ENCODE measurements at regions not wholly inside any gene's neighbourhood (a gene's known extent, or its start where the extent isn't known, plus 50 kb on each side); places are given as distances from the start of the nearest gene placed in this dataset.

GRCh38 chr16:55048745-55049144 lies 118.1 kb downstream of the IRX5 start:
- no peaks in the 10 kb centered on the region for H3K36me3 ChIP-seq (ENCODE audit: control insufficient read depth, insufficient read depth, low read length)
- H3K9ac ChIP-seq (ENCODE audit: low read length) = no peak overlapping the region
- H3K27ac ChIP-seq (ENCODE audit: low read depth, low read length) = no peak overlapping the region
- no peak overlapping the region for H3K4me3 ChIP-seq (ENCODE audit: low read depth, low read length)
- no peaks in the 10 kb centered on the region for H3K9me3 ChIP-seq (ENCODE audit: control insufficient read depth, insufficient read depth, low read depth, low read length)
- no peaks in the 10 kb centered on the region for H3K4me1 ChIP-seq (ENCODE audit: control insufficient read depth, insufficient read depth, low read length)
- H3K27me3 ChIP-seq (ENCODE audit: control insufficient read depth, insufficient read depth, low read length) = no peaks in the 10 kb centered on the region

DNA sequence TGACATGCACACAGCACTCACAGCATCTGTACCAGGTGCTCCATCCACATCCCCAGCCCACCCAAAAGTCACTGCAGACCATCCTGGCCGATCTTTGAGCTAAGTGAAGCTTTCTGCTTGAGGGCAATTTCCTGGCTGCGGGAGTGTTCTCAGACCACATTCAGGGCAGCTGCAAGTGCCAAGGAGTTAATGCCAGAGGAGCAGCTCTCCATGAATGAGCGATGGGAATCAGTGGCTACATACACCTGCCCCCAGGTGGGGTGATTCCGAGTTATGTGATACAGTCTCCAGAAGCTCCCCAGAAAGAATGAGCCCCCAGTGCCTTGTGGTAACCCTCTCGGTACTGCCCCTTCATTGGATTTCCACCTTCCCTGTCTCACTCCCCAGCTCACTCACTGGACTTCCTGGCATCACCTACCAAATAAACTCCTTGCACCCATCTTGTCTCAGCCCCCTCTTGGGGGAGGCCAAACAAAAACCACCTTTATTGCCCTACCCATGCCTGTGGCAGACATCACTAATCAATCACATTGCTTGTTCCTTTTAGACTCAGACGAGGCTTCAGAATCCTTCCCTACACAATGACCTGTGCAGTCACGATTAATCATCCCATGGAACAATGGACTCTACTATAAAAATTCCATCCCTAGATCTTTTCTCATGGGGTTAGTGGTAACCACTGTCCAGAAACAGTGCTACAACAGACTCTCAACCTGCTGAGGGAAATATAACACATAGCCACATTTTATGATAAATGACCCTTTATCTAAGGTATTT lies 121.1 kb downstream of the IRX5 start:
- H3K27ac ChIP-seq (ENCODE audit: low read depth, low read length) = no peak overlapping the region
- H3K9ac ChIP-seq (ENCODE audit: low read length) = no peak overlapping the region
- H3K9me3 ChIP-seq (ENCODE audit: control insufficient read depth, insufficient read depth, low read depth, low read length) = no peaks in the 10 kb centered on the region
- H3K4me1 ChIP-seq (ENCODE audit: control insufficient read depth, insufficient read depth, low read length) = peaks cover 5% of the 10 kb centered on the region; the same call in 1 of the 2 replicates
- H3K4me3 ChIP-seq (ENCODE audit: low read depth, low read length) = no peak overlapping the region
- H3K27me3 ChIP-seq (ENCODE audit: control insufficient read depth, insufficient read depth, low read length) = peaks cover 24% of the 10 kb centered on the region
- H3K36me3 ChIP-seq (ENCODE audit: control insufficient read depth, insufficient read depth, low read length) = no peaks in the 10 kb centered on the region

DNA sequence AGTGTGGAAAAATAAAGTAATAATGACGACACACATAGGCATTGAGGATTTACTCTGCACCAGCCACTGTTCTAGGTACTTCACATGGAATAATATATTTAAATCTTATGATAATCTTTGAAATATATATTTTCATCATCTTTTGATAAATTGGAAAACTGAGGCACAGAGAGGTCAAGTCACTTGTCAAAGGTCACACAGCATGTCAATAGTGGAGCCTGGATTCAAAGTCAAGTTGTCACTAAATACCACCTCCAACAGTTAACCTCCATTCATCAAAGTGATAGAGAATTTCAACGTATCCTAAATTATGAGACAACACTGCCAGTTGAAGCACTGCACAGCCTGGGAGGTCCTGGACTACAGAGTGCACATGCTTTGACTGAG lies 121.7 kb downstream of the IRX5 start:
- peaks cover 6% of the 10 kb centered on the region; the same call in 1 of the 2 replicates for H3K4me1 ChIP-seq (ENCODE audit: control insufficient read depth, insufficient read depth, low read length)
- H3K4me3 ChIP-seq (ENCODE audit: low read depth, low read length) = no peak overlapping the region

DNA sequence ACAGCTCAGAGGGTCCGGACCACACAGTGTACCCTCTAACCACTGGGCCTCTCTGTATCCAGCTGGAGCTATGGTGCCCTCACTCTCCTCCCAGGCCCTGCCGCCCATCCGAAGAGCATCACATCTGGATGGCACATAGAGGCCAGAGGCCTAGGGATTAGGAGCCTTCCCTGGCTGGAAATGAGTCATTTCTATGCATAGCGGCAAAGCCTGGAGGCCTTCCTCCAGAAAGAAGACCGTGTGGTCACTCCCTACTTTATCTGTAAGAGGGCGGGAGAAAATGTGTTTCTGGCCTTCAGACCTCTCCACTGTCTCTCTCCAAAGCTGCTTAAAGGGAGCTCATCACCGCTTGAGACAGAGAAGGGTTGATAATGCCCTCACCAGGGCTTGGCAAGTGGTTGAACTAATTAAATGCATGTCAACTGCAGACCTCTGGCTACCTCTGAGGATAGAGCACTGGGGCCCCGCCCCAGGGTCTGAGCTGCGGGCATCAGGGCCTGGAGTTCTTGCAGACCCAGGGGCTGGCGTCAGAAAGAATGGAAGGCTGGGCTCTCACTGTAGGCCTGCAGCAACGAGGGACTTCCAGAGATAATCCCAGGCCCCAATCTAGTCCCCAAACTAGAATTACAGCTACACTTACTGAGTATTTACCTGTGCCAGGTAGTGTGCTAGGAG lies 122.2 kb downstream of the IRX5 start:
- H3K9me3 ChIP-seq (ENCODE audit: control insufficient read depth, insufficient read depth, low read depth, low read length) = no peaks in the 10 kb centered on the region
- peaks cover 9% of the 10 kb centered on the region; the same call in 1 of the 2 replicates for H3K4me1 ChIP-seq (ENCODE audit: control insufficient read depth, insufficient read depth, low read length)

More for the DNA sequence above, 121.7 kb downstream of the IRX5 start:
- Histone ChIP-seq H3K36me3 (ENCODE audit: control insufficient read depth, insufficient read depth, low read length) (no peaks in the 10 kb centered on the region), H3K27ac (ENCODE audit: low read depth, low read length) (no peak overlapping the region), H3K9me3 (ENCODE audit: control insufficient read depth, insufficient read depth, low read depth, low read length) (no peaks in the 10 kb centered on the region), H3K27me3 (ENCODE audit: control insufficient read depth, insufficient read depth, low read length) (peaks cover 30% of the 10 kb centered on the region), H3K9ac (ENCODE audit: low read length) (no peak overlapping the region)

DNA sequence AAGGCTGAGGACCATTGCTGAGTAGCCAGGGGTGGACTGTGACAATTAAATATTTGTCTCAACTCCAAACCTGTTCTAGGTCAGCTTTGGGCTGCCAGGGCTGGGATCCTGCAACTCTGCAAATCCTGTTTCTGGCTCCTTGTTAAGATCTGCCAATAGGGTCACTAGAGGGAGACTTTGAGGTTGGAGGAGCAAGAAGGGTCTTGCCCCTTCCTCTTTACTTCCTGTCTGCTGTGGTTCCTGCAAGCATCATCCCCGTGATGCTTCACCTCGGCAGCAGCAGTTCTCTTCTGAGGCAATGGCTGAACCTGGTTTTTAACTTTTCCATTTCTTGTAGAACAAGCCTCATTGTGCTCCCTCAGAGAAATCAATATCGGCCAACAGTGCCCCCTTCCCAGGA lies 124.6 kb downstream of the IRX5 start:
- Histone ChIP-seq H3K27me3 (ENCODE audit: control insufficient read depth, insufficient read depth, low read length) (peaks cover 49% of the 10 kb centered on the region), H3K9ac (ENCODE audit: low read length) (no peak overlapping the region), H3K4me3 (ENCODE audit: low read depth, low read length) (no peak overlapping the region), H3K36me3 (ENCODE audit: control insufficient read depth, insufficient read depth, low read length) (no peaks in the 10 kb centered on the region), H3K9me3 (ENCODE audit: control insufficient read depth, insufficient read depth, low read depth, low read length) (no peaks in the 10 kb centered on the region), H3K4me1 (ENCODE audit: control insufficient read depth, insufficient read depth, low read length) (peaks cover 9% of the 10 kb centered on the region; the same call in 1 of the 2 replicates), H3K27ac (ENCODE audit: low read depth, low read length) (no peak overlapping the region)

More for the DNA sequence above, 122.2 kb downstream of the IRX5 start:
- H3K27ac ChIP-seq (ENCODE audit: low read depth, low read length) = no peak overlapping the region
- H3K9ac ChIP-seq (ENCODE audit: low read length) = no peak overlapping the region
- peaks cover 35% of the 10 kb centered on the region for H3K27me3 ChIP-seq (ENCODE audit: control insufficient read depth, insufficient read depth, low read length)
- H3K36me3 ChIP-seq (ENCODE audit: control insufficient read depth, insufficient read depth, low read length) = no peaks in the 10 kb centered on the region
- H3K4me3 ChIP-seq (ENCODE audit: low read depth, low read length) = no peak overlapping the region

DNA sequence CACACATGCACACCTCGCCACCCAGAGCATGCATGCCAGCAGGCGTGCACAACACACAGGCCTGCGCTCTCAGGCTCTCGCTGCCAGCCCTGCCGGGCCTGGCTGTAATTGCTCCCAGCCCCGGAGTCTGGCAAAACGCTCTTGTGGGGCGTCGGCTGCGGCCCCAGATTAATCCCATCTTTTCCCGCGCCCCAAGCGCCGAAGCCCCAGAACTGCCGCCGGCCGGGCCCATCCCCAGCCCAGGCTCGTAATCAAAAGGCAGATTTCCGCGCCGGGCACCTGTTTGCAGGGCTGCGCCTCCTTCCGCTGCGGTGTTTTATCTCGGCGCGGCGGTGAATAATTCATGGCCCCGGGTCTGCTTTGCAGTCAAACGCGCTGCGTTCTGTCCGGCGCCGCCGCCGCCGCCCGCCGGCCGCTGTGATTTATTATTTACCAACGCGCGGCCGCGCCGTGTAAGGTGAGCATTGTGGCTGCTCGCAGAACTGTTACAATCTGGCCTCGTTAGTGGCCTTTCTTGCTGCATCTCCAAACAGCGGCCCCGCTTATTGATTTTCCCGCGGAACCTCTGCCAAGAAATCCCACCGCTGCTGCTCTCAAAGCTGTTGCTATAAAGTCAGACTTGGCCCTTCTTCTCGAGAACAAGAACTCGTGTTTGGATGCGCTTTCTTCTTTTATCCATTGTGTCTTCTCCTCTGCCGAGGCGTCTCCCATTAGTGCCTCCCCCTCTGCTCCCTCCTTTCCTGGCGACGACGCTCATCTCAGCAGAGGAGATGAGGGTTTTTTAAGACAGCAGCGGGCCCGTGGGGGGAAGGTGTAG lies 126.1 kb downstream of the IRX5 start:
- Histone ChIP-seq H3K27ac (ENCODE audit: low read depth, low read length) (no peak overlapping the region), H3K36me3 (ENCODE audit: control insufficient read depth, insufficient read depth, low read length) (no peaks in the 10 kb centered on the region), H3K4me3 (ENCODE audit: low read depth, low read length) (peak overlapping the region; percentile 56), H3K27me3 (ENCODE audit: control insufficient read depth, insufficient read depth, low read length) (peaks cover 54% of the 10 kb centered on the region), H3K4me1 (ENCODE audit: control insufficient read depth, insufficient read depth, low read length) (peaks cover 9% of the 10 kb centered on the region; the same call in 1 of the 2 replicates), H3K9me3 (ENCODE audit: control insufficient read depth, insufficient read depth, low read depth, low read length) (no peaks in the 10 kb centered on the region), H3K9ac (ENCODE audit: low read length) (no peak overlapping the region)

- H3K36me3 ChIP-seq (ENCODE audit: control insufficient read depth, insufficient read depth, low read length) = no peaks in the 10 kb centered on the region
- H3K9me3 ChIP-seq (ENCODE audit: control insufficient read depth, insufficient read depth, low read depth, low read length) = no peaks in the 10 kb centered on the region
- no peak overlapping the region for H3K27ac ChIP-seq (ENCODE audit: low read depth, low read length)
- no peak overlapping the region for H3K9ac ChIP-seq (ENCODE audit: low read length)
- peaks cover 54% of the 10 kb centered on the region for H3K27me3 ChIP-seq (ENCODE audit: control insufficient read depth, insufficient read depth, low read length)
- peaks cover 9% of the 10 kb centered on the region; the same call in 1 of the 2 replicates for H3K4me1 ChIP-seq (ENCODE audit: control insufficient read depth, insufficient read depth, low read length)
- no peak overlapping the region for H3K4me3 ChIP-seq (ENCODE audit: low read depth, low read length)
These were observed 127.2 kb downstream of the IRX5 start for GRCh38 chr16:55057866-55058265.

GRCh38 chr16:55058576-55058975 lies 127.9 kb downstream of the IRX5 start:
- H3K27ac ChIP-seq (ENCODE audit: low read depth, low read length) = no peak overlapping the region
- H3K36me3 ChIP-seq (ENCODE audit: control insufficient read depth, insufficient read depth, low read length) = no peaks in the 10 kb centered on the region
- peaks cover 9% of the 10 kb centered on the region; the same call in 1 of the 2 replicates for H3K4me1 ChIP-seq (ENCODE audit: control insufficient read depth, insufficient read depth, low read length)
- H3K9ac ChIP-seq (ENCODE audit: low read length) = no peak overlapping the region
- peaks cover 61% of the 10 kb centered on the region for H3K27me3 ChIP-seq (ENCODE audit: control insufficient read depth, insufficient read depth, low read length)
- H3K4me3 ChIP-seq (ENCODE audit: low read depth, low read length) = no peak overlapping the region
- no peaks in the 10 kb centered on the region for H3K9me3 ChIP-seq (ENCODE audit: control insufficient read depth, insufficient read depth, low read depth, low read length)

- Histone ChIP-seq H3K9ac (ENCODE audit: low read length) (no peak overlapping the region), H3K4me1 (ENCODE audit: control insufficient read depth, insufficient read depth, low read length) (peaks cover 9% of the 10 kb centered on the region; the same call in 1 of the 2 replicates), H3K27ac (ENCODE audit: low read depth, low read length) (no peak overlapping the region), H3K4me3 (ENCODE audit: low read depth, low read length) (no peak overlapping the region), H3K36me3 (ENCODE audit: control insufficient read depth, insufficient read depth, low read length) (no peaks in the 10 kb centered on the region), H3K9me3 (ENCODE audit: control insufficient read depth, insufficient read depth, low read depth, low read length) (no peaks in the 10 kb centered on the region), H3K27me3 (ENCODE audit: control insufficient read depth, insufficient read depth, low read length) (peaks cover 63% of the 10 kb centered on the region)
These were observed 128.5 kb downstream of the IRX5 start for GRCh38 chr16:55059146-55059545.

DNA sequence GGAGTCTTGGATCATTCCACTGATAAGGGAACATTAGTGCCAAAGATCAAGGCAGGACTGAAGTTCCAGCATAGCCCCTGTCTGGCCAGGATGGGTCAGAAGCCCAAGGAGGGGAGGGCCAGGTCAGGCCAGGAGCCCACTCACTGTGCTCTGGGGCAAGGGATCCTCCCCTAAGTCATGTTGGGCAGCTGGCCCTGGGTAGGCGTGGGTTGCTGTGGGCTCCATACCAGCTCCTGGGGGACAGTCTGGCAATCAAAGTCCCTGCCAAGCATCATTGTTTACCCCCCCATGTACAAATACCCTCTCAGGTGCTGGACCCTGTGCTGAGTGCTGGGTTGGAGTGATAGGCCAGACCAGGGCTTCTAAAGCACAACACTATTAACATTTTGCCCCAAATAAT lies 130.5 kb downstream of the IRX5 start:
- no peak overlapping the region for H3K27ac ChIP-seq (ENCODE audit: low read depth, low read length)
- H3K4me3 ChIP-seq (ENCODE audit: low read depth, low read length) = no peak overlapping the region
- H3K9me3 ChIP-seq (ENCODE audit: control insufficient read depth, insufficient read depth, low read depth, low read length) = no peaks in the 10 kb centered on the region
- no peaks in the 10 kb centered on the region for H3K36me3 ChIP-seq (ENCODE audit: control insufficient read depth, insufficient read depth, low read length)
- H3K27me3 ChIP-seq (ENCODE audit: control insufficient read depth, insufficient read depth, low read length) = peaks cover 45% of the 10 kb centered on the region
- H3K9ac ChIP-seq (ENCODE audit: low read length) = no peak overlapping the region
- H3K4me1 ChIP-seq (ENCODE audit: control insufficient read depth, insufficient read depth, low read length) = peaks cover 9% of the 10 kb centered on the region; the same call in 1 of the 2 replicates

All from HUES6 (cell line).